ENCODE measurements at regions not wholly inside any gene's neighbourhood (a gene's known extent, or its start where the extent isn't known, plus 50 kb on each side); places are given as distances from the start of the nearest gene placed in this dataset.
"Not testable (repeated sequence)": the region's sequence is repeated elsewhere in the genome, so short reads cannot be mapped to it uniquely, and the experiment has no call there.

DNA sequence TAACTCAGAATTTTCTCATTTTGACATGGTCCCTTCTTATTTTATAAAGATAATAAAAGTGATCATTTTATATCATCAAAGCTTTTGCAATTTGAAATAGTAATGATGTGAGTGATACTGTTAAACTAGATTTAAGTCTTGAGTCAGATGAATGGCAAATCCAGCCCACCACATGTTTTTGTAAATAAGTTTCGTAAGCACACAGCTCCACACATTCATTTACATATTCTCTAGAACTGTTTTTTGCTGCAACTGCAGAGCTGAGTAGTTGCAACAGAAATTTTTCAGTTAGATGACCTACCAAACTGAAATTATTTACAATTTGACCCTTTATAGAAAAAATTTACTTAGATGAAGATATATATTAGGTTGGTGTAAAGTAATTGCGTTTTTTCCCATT is 75.1 kb upstream of the ADORA2B start:
- H3K27ac ChIP-seq (ENCODE audit: low read length); BruUV-seq (replicated peaks); H3K9me3 ChIP-seq (ENCODE audit: control insufficient read depth, insufficient read depth, low read depth, low read length); H3K4me1 ChIP-seq (ENCODE audit: control insufficient read depth, insufficient read depth, low read length); H3K36me3 ChIP-seq (ENCODE audit: control insufficient read depth, insufficient read depth, low read length); ATAC-seq; CTCF ChIA-PET; intact Hi-C loops (cut with micrococcal nuclease; ENCODE audit: unreplicated experiment); POLR2A ChIA-PET; DNase-seq (ENCODE audit: low read depth, low spot score); H3K27me3 ChIP-seq (ENCODE audit: control insufficient read depth, insufficient read depth, low read length); in situ Hi-C loops (cut with HindIII; ENCODE audit: low pct_unique_long_range_greater_than_20kb, low sequenced_read_pairs); H3K4me3 ChIP-seq (ENCODE audit: low read depth in 2 of 2, low read length in 2 of 2): not testable (repeated sequence)

DNA sequence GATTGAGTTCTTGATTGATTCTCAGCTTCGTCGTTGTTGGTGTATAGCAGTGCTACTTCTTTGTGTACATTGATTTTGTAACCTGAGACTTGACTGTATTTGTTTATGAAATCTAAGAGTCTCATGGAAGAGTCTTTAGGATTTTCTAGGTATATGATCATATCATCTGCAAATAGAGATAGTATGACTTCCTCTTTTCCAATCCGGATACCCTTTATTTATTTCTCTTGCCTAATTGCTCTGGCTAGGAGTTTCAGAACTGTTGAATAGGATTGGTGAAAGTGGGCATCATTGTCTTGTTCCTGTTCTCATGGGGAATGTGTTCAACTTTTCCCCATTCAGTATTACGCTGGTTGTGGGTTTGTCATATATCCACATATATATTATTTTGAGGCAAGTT is 72.3 kb upstream of the ADORA2B start:
- in situ Hi-C loops (cut with HindIII; ENCODE audit: low pct_unique_long_range_greater_than_20kb, low sequenced_read_pairs); H3K4me3 ChIP-seq (ENCODE audit: low read depth in 2 of 2, low read length in 2 of 2); BruUV-seq (replicated peaks); DNase-seq (ENCODE audit: low read depth, low spot score); H3K27me3 ChIP-seq (ENCODE audit: control insufficient read depth, insufficient read depth, low read length); ATAC-seq; H3K27ac ChIP-seq (ENCODE audit: low read length); H3K4me1 ChIP-seq (ENCODE audit: control insufficient read depth, insufficient read depth, low read length); H3K36me3 ChIP-seq (ENCODE audit: control insufficient read depth, insufficient read depth, low read length); H3K9me3 ChIP-seq (ENCODE audit: control insufficient read depth, insufficient read depth, low read depth, low read length); intact Hi-C loops (cut with micrococcal nuclease; ENCODE audit: unreplicated experiment); POLR2A ChIA-PET; CTCF ChIA-PET: not testable (repeated sequence)

DNA sequence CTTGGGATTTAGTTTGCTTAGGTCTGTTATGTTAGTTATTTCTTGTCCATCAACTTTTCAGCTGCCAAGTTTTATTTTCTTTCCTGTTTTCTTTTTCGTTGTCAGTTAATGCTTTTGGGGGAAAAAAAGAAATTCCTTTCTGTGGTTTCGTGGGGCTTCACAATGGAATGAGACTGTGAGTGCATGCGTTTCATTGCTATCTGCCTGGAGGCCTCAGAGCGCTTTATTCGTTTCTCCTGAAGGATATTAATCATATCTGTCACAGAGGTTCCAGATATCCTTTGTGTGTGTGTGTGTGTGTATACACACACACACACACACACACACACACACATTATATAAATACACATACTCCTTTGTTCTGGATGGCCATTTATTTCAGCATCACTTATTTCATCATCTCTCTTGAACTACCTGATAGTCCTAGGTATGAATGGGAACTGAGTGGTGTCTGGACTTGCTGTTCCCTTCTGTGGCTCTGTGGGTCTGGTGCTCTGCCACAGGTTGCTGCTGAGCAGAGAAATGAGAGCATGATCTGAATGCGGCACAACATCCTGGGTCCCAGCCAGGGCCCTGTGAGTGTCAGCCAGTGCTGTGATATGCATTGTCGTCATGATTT is 66.9 kb upstream of the ADORA2B start:
- H3K27me3 ChIP-seq (ENCODE audit: control insufficient read depth, insufficient read depth, low read length); intact Hi-C loops (cut with micrococcal nuclease; ENCODE audit: unreplicated experiment); CTCF ChIA-PET; H3K4me3 ChIP-seq (ENCODE audit: low read depth in 2 of 2, low read length in 2 of 2); DNase-seq (ENCODE audit: low read depth, low spot score); POLR2A ChIA-PET; in situ Hi-C loops (cut with HindIII; ENCODE audit: low pct_unique_long_range_greater_than_20kb, low sequenced_read_pairs); H3K4me1 ChIP-seq (ENCODE audit: control insufficient read depth, insufficient read depth, low read length); H3K36me3 ChIP-seq (ENCODE audit: control insufficient read depth, insufficient read depth, low read length); H3K9me3 ChIP-seq (ENCODE audit: control insufficient read depth, insufficient read depth, low read depth, low read length); BruUV-seq (replicated peaks); H3K27ac ChIP-seq (ENCODE audit: low read length); ATAC-seq: not testable (repeated sequence)

DNA sequence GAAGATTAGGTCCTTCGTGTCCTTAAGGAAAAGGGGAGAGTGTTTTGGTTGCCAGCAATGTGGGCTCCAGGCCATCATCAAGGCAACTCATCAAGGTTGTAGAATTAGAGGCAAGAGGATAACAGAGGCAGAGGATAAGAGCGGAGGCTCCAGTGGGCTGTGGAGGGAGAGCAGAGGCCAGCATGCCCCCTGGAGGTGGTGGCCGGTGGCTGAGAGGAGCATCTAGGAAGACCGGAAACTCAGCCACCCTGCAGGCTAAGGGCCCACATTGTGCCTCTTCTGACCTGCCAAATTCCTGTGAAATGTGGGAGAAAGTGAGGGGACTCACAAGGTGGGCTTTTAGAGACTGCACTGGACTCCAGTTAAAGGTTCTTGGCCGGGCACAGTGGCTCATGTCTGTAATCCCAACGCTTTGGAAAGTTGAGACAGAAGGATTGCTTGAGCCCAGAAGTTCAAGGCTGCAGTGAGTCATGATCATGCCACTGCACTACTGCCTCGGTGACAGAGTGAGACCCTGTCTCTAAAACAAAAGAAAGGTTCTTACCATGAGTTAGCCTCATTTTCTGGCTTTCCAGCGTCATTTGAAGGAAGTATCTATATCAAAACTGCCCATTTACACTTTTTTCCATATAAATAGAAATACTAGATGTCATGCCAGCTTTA is 62.7 kb upstream of the ADORA2B start:
- in situ Hi-C loops (cut with HindIII; ENCODE audit: low pct_unique_long_range_greater_than_20kb, low sequenced_read_pairs), result no loop called here
- TF ChIP-seq, protein P1, sequence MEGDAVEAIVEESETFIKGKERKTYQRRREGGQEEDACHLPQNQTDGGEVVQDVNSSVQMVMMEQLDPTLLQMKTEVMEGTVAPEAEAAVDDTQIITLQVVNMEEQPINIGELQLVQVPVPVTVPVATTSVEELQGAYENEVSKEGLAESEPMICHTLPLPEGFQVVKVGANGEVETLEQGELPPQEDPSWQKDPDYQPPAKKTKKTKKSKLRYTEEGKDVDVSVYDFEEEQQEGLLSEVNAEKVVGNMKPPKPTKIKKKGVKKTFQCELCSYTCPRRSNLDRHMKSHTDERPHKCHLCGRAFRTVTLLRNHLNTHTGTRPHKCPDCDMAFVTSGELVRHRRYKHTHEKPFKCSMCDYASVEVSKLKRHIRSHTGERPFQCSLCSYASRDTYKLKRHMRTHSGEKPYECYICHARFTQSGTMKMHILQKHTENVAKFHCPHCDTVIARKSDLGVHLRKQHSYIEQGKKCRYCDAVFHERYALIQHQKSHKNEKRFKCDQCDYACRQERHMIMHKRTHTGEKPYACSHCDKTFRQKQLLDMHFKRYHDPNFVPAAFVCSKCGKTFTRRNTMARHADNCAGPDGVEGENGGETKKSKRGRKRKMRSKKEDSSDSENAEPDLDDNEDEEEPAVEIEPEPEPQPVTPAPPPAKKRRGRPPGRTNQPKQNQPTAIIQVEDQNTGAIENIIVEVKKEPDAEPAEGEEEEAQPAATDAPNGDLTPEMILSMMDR (IDR thresholded peaks at IDR 0.05), result no peak; the same call in 1 of the 2 replicates
- TF ChIP-seq, protein P2, sequence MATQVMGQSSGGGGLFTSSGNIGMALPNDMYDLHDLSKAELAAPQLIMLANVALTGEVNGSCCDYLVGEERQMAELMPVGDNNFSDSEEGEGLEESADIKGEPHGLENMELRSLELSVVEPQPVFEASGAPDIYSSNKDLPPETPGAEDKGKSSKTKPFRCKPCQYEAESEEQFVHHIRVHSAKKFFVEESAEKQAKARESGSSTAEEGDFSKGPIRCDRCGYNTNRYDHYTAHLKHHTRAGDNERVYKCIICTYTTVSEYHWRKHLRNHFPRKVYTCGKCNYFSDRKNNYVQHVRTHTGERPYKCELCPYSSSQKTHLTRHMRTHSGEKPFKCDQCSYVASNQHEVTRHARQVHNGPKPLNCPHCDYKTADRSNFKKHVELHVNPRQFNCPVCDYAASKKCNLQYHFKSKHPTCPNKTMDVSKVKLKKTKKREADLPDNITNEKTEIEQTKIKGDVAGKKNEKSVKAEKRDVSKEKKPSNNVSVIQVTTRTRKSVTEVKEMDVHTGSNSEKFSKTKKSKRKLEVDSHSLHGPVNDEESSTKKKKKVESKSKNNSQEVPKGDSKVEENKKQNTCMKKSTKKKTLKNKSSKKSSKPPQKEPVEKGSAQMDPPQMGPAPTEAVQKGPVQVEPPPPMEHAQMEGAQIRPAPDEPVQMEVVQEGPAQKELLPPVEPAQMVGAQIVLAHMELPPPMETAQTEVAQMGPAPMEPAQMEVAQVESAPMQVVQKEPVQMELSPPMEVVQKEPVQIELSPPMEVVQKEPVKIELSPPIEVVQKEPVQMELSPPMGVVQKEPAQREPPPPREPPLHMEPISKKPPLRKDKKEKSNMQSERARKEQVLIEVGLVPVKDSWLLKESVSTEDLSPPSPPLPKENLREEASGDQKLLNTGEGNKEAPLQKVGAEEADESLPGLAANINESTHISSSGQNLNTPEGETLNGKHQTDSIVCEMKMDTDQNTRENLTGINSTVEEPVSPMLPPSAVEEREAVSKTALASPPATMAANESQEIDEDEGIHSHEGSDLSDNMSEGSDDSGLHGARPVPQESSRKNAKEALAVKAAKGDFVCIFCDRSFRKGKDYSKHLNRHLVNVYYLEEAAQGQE (IDR thresholded peaks at IDR 0.05; ENCODE audit: insufficient read depth in 1 of 2, low read depth in 2 of 2, low read length in 1 of 2), result no peak
- Histone ChIP-seq H3K36me3 (ENCODE audit: control insufficient read depth, insufficient read depth, low read length) (no peaks in the 10 kb centered on the region), H3K9me3 (ENCODE audit: control insufficient read depth, insufficient read depth, low read depth, low read length) (no peaks in the 10 kb centered on the region), H3K27ac (ENCODE audit: low read length) (no peak overlapping the region), H3K4me3 (ENCODE audit: low read depth in 2 of 2, low read length in 2 of 2) (no peak overlapping the region), H3K4me1 (ENCODE audit: control insufficient read depth, insufficient read depth, low read length) (no peaks in the 10 kb centered on the region), H3K27me3 (ENCODE audit: control insufficient read depth, insufficient read depth, low read length) (no peaks in the 10 kb centered on the region)
- ATAC-seq (no peak), DNase-seq (ENCODE audit: low read depth, low spot score) (no peak)
- intact Hi-C loops (cut with micrococcal nuclease; ENCODE audit: unreplicated experiment), result no loop called here
- no TSS peak for BruUV-seq (replicated peaks)
- ChIA-PET POLR2A (no interaction called here), CTCF (no interaction called here)
